PC-9 (cell line): ENCODE measurements at regions not wholly inside any gene's neighbourhood (a gene's known extent, or its start where the extent isn't known, plus 50 kb on each side); places are given as distances from the start of the nearest gene placed in this dataset.

Experiments used
- BruUV-seq: library from RNA; stranded (reverse); fragments of 400-500 nt; replicated peaks from 2 replicates; lab custom pipeline; 2021; lab: Mats Ljungman, UMichigan
- CTCF ChIA-PET: fragments of 300-600 bp; sonication (Branson Sonifier 250); formaldehyde crosslinking; loops from one replicate; lab custom pipeline; 2022; ENCODE audit warnings: antibody characterized with exemption; lab: Charles Lee
- POLR2A ChIA-PET: fragments of 300-600 bp; sonication (Branson Sonifier 250); formaldehyde crosslinking; loops from one replicate; lab custom pipeline; 2022; ENCODE audit warnings: antibody characterized with exemption; ENCODE audit not compliant: unreplicated experiment; lab: Charles Lee
- DNase-seq, 2 experiments: peaks; one replicate each; pipeline versions ENCODE4 v3.0.0 to v3.0.0-alpha.2; 2015 to 2022; ENCODE audit warnings: mixed read lengths in 1 of 2
- H2AFZ ChIP-seq: fragments of 200-600 bp; sonication (generic); 2 replicates; pipeline ENCODE4 v1.8.1; 2017; ENCODE audit warnings: antibody characterized with exemption
- H3F3A ChIP-seq: fragments of 200-600 bp; sonication (generic); 2 replicates; pipeline ENCODE4 v1.8.1; 2017; ENCODE audit warnings: antibody characterized with exemption, mild to moderate bottlenecking, low read depth; ENCODE audit not compliant: insufficient read depth
- H3K27ac ChIP-seq: fragments of 200-600 bp; sonication (generic); 2 replicates; pipeline ENCODE4 v1.6.1; 2016; ENCODE audit warnings: mixed run types
- H3K27me3 ChIP-seq: fragments of 200-600 bp; sonication (generic); 2 replicates; pipeline ENCODE4 v1.6.1; 2016; ENCODE audit warnings: low read depth, mixed run types; ENCODE audit not compliant: insufficient read depth
- H3K36me3 ChIP-seq: fragments of 200-600 bp; sonication (generic); 2 replicates; pipeline ENCODE4 v1.6.1; 2016; ENCODE audit warnings: low read depth, mixed run types
- H3K4me1 ChIP-seq: fragments of 200-600 bp; sonication (generic); replicated peaks from 2 replicates; pipeline ENCODE4 v1.6.1; 2016; ENCODE audit warnings: mixed run types; ENCODE audit not compliant: insufficient read depth
- H3K4me2 ChIP-seq: fragments of 200-600 bp; sonication (generic); 2 replicates; pipeline ENCODE4 v1.6.1; 2017; ENCODE audit warnings: mixed run types
- H3K4me3 ChIP-seq: fragments of 200-600 bp; sonication (generic); 2 replicates; pipeline ENCODE4 v1.6.1; 2016; ENCODE audit warnings: mixed run types
- H3K79me2 ChIP-seq: fragments of 200-600 bp; sonication (generic); 2 replicates; pipeline ENCODE4 v1.6.1; 2017; ENCODE audit warnings: low read depth, mixed run types
- H3K9me2 ChIP-seq: fragments of 200-600 bp; sonication (generic); 2 replicates; pipeline ENCODE4 v1.8.1; 2017; ENCODE audit warnings: mild to moderate bottlenecking; ENCODE audit not compliant: insufficient read depth
- H3K9me3 ChIP-seq: fragments of 200-600 bp; sonication (generic); 2 replicates; pipeline ENCODE4 v1.8.1; 2016; ENCODE audit warnings: low read depth; ENCODE audit not compliant: insufficient read depth
- H4K20me1 ChIP-seq: fragments of 200-600 bp; sonication (generic); 2 replicates; pipeline ENCODE4 v1.8.1; 2017; ENCODE audit not compliant: insufficient read depth
- EZH2 ChIP-seq: fragments of 200-600 bp; sonication (generic); IDR thresholded peaks from 2 replicates; pipeline ENCODE4 v1.8.0; 2017; ENCODE audit warnings: antibody characterized with exemption, low read depth
- intact Hi-C: fragments of 100-400 bp; cut with micrococcal nuclease; formaldehyde crosslinking; loops from one replicate; pipeline ENCODE4 v1.10.0; 2022; ENCODE audit not compliant: unreplicated experiment
- TF ChIP-seq, protein P1 (sequence below): fragments of 200-600 bp; sonication (generic); conservative IDR thresholded peaks from 2 replicates; pipeline ENCODE4 v1.6.1; 2017; ENCODE audit warnings: mixed run types, antibody characterized with exemption, mild to moderate bottlenecking, moderate library complexity

DNA sequence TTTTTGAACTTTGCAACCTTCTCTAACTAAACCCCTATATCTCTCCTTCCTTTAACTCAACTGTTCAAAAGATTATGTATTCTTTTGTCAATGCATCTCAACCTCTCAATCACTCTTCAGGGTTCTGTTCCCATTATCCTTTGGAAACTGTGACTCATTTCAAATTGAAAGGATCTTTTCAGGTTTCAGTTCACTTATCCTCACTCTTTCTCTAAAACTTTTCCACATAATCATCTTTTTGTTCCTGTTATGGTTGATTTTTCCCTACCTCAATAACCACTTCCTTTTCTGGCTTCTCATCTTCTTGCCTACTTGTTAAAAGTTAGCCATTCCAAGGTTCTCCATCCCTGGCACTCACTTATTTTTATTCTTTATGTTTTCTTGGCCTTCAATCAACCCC lies 56.2 kb upstream of the NUF2 start:
- Histone ChIP-seq H3K4me2 (no peak overlapping the region), H3K27ac (no peak overlapping the region), H3K9me2 (no peaks in the 10 kb centered on the region), H2AFZ (no peak overlapping the region), H3K4me3 (no peak overlapping the region), H3F3A (no peaks in the 10 kb centered on the region), H3K36me3 (no peaks in the 10 kb centered on the region), H4K20me1 (no peaks in the 10 kb centered on the region), H3K27me3 (no peaks in the 10 kb centered on the region), H3K9me3 (no peaks in the 10 kb centered on the region), H3K79me2 (no peaks in the 10 kb centered on the region), H3K4me1 (no peaks in the 10 kb centered on the region)
- TF ChIP-seq, protein P1, sequence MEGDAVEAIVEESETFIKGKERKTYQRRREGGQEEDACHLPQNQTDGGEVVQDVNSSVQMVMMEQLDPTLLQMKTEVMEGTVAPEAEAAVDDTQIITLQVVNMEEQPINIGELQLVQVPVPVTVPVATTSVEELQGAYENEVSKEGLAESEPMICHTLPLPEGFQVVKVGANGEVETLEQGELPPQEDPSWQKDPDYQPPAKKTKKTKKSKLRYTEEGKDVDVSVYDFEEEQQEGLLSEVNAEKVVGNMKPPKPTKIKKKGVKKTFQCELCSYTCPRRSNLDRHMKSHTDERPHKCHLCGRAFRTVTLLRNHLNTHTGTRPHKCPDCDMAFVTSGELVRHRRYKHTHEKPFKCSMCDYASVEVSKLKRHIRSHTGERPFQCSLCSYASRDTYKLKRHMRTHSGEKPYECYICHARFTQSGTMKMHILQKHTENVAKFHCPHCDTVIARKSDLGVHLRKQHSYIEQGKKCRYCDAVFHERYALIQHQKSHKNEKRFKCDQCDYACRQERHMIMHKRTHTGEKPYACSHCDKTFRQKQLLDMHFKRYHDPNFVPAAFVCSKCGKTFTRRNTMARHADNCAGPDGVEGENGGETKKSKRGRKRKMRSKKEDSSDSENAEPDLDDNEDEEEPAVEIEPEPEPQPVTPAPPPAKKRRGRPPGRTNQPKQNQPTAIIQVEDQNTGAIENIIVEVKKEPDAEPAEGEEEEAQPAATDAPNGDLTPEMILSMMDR = no peak
- TF ChIP-seq EZH2 = no peak
- POLR2A ChIA-PET = no interaction called here
- intact Hi-C loops = no loop called here
- no TSS peak for BruUV-seq
- CTCF ChIA-PET = no interaction called here
- DNase-seq = no peak

DNA sequence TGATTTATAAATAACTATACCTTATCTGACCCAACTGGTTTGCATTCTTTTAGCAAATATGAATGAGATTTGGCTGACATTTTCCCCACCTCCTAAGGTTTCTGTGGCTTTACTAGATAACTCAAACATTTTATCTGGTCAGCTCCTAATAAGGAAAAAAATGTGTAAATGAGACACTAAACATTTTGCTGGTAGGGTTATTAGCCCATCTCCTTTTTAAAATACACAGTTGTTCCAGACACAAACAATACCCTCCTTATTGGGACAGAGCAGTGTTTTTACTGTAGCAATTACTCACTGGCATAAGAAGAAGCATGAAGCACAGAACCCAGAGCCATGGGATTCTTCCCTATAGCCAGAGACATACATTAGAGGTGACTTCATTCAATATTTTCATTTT lies 53.8 kb upstream of the NUF2 start:
- TF ChIP-seq EZH2 = no peak
- TF ChIP-seq, protein P1 = no peak
- no peaks in the 10 kb centered on the region for H3K9me2 ChIP-seq
- H3K9me3 ChIP-seq = no peaks in the 10 kb centered on the region
- intact Hi-C loops = no loop called here
- no peak overlapping the region for H3K4me3 ChIP-seq
- no peaks in the 10 kb centered on the region for H3K36me3 ChIP-seq
- BruUV-seq = no TSS peak
- H3K4me1 ChIP-seq = no peaks in the 10 kb centered on the region
- ChIA-PET CTCF (interaction anchor here (0.7 kb wide), 1 partner anchor 1806 kb away, joined by 3 read pairs; no protein-coding TSS in a partner anchor), POLR2A (interaction anchor here (0.7 kb wide), 1 partner anchor 10 kb away, joined by 3 read pairs; no protein-coding TSS in a partner anchor)
- H3K27me3 ChIP-seq = no peaks in the 10 kb centered on the region
- no peak overlapping the region for H3K27ac ChIP-seq
- no peak overlapping the region for H3K4me2 ChIP-seq
- H2AFZ ChIP-seq = no peak overlapping the region
- H3K79me2 ChIP-seq = no peaks in the 10 kb centered on the region
- H4K20me1 ChIP-seq = no peaks in the 10 kb centered on the region
- no peaks in the 10 kb centered on the region for H3F3A ChIP-seq
- DNase-seq = no peak

DNA sequence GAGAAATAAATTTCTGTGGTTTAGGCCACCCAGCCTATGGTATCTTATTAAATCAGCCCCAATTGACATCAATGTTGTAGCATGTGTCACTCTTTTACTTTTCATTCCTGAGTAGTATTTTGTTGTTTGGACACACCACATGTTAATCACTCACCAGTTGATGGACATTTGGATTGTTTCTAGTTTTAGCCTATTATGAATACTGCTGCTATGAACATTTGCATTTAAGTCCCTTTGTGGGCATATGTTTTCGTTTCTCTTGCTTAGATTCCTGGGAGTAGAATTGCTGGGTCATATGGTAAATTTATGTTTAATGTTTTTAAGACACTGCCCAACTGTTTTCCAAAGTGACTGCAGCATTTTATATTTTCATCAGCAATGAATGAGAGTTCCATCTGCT lies 50.2 kb upstream of the NUF2 start:
- POLR2A ChIA-PET = no interaction called here
- no peaks in the 10 kb centered on the region for H3K36me3 ChIP-seq
- no peaks in the 10 kb centered on the region for H4K20me1 ChIP-seq
- no peaks in the 10 kb centered on the region for H3K27me3 ChIP-seq
- H3K4me1 ChIP-seq = no peaks in the 10 kb centered on the region
- H3K79me2 ChIP-seq = no peaks in the 10 kb centered on the region
- no peak for TF ChIP-seq EZH2
- BruUV-seq = no TSS peak
- no peak overlapping the region for H2AFZ ChIP-seq
- H3K27ac ChIP-seq = no peak overlapping the region
- no peak overlapping the region for H3K4me3 ChIP-seq
- no peaks in the 10 kb centered on the region for H3K9me2 ChIP-seq
- no peak for DNase-seq
- intact Hi-C loops = no loop called here
- CTCF ChIA-PET = no interaction called here
- no peak overlapping the region for H3K4me2 ChIP-seq
- H3K9me3 ChIP-seq = no peaks in the 10 kb centered on the region
- no peaks in the 10 kb centered on the region for H3F3A ChIP-seq
